Panc1 (cell line): ENCODE measurements at regions not wholly inside any gene's neighbourhood (a gene's known extent, or its start where the extent isn't known, plus 50 kb on each side); places are given as distances from the start of the nearest gene placed in this dataset.

Source experiments
- CTCF ChIP-seq: fragments of 450-650 bp; IDR thresholded peaks from 2 replicates; pipeline ENCODE4 v1.5.1; 2017; ENCODE audit warnings: mild to moderate bottlenecking
- POLR2AphosphoS5 ChIP-seq: IDR thresholded peaks from 2 replicates; pipeline ENCODE4 v1.6.1; 2012; ENCODE audit warnings: mild to moderate bottlenecking, low read depth, low read length, moderate library complexity
- TCF7L2 ChIP-seq: IDR thresholded peaks from 2 replicates; pipeline ENCODE4 v1.6.1; 2011; ENCODE audit warnings: mild to moderate bottlenecking, low read depth, low read length, inconsistent platforms

- TF ChIP-seq CTCF (no peak), POLR2AphosphoS5 (no peak), TCF7L2 (no peak)
Measured at GRCh38 chr13:33904431-33904830, 86.5 kb downstream of the RFC3 start.
